ENCODE measurements at regions not wholly inside any gene's neighbourhood (a gene's known extent, or its start where the extent isn't known, plus 50 kb on each side); places are given as distances from the start of the nearest gene placed in this dataset.

DNA sequence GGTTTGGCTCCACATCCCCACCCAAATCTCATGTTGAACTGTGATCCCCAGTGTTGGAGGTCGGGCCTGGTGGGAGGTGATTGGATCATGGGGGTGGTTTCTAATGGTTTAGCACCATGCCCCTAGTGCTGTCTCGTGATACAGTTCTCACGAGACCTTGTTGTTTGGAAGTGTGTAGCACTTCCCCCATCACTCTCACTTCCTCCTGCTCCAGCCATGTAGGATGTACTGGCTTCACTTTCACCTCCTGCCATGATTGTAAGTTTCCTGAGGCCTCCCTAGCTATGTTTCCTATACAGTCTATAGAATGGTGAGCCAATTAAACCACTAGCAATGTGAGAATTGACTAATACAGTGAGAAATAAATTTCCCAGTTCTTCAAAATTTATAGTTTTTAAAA, 325.9 kb downstream of the FSIP2 start:
- TF ChIP-seq, protein P1, sequence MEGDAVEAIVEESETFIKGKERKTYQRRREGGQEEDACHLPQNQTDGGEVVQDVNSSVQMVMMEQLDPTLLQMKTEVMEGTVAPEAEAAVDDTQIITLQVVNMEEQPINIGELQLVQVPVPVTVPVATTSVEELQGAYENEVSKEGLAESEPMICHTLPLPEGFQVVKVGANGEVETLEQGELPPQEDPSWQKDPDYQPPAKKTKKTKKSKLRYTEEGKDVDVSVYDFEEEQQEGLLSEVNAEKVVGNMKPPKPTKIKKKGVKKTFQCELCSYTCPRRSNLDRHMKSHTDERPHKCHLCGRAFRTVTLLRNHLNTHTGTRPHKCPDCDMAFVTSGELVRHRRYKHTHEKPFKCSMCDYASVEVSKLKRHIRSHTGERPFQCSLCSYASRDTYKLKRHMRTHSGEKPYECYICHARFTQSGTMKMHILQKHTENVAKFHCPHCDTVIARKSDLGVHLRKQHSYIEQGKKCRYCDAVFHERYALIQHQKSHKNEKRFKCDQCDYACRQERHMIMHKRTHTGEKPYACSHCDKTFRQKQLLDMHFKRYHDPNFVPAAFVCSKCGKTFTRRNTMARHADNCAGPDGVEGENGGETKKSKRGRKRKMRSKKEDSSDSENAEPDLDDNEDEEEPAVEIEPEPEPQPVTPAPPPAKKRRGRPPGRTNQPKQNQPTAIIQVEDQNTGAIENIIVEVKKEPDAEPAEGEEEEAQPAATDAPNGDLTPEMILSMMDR (conservative IDR thresholded peaks at IDR 0.05; ENCODE audit: low read depth, low read length), result no peak
- no peak for DNase-seq (ENCODE audit: low read depth)
- H3K4me3 ChIP-seq (ENCODE audit: low read depth, low read length), result no peak overlapping the region

DNA sequence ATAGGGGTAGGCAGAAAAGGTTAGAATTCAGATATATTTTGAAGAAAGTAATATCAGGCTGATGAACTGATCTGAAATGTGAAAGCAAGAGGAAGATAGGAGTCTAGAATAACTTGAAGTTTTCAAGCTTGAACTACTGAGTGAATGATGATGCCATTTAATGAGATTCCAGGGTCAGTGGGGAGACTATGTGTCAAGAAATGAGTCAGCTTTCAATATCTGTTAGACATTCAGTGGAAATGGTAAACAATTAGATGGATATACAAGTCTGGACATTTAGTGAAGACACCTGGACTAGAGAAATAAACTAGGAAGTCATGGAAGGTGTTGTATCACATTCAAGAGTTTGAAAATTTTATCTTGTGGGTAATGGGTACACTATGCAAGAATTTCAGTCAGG, 326.9 kb downstream of the FSIP2 start:
- TF ChIP-seq, protein P1 (conservative IDR thresholded peaks at IDR 0.05; ENCODE audit: low read depth, low read length), result no peak
- no peak for DNase-seq (ENCODE audit: low read depth)
- H3K4me3 ChIP-seq (ENCODE audit: low read depth, low read length), result no peak overlapping the region

DNA sequence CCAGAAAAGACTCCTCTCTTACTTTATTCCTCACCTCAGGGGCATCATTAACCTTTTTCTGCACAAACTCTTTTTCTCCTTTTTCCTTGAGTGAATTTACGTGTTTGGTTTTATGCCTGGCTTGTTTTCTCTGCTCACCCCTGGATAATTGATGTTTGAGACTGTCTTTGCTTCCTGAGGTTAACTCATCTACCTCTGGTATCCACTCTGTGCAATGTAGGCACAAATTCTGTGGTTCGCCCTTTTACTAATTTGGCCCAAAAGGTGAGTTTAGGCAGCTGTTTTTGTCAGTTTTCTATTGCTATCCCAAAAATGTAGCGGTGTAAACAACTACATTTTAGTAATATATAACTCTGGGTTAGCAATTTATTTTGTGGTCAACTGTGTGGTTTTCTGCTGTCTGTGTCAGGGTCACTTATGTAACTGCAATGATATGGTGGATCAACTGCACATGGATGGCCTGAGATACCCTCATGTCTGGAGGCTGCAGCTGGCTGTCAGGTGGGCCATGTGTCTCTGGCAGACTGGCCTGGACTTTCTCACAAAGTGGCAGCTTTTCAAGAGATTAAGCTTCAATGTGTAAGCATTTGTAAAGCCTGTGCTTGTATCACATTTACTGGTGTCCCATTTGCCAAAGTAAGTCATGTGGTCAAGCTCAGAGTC, 329.7 kb downstream of the FSIP2 start:
- peak; percentile 6 for DNase-seq (ENCODE audit: low read depth)
- TF ChIP-seq, protein P1 (conservative IDR thresholded peaks at IDR 0.05; ENCODE audit: low read depth, low read length), result no peak
- no peak overlapping the region for H3K4me3 ChIP-seq (ENCODE audit: low read depth, low read length)

DNA sequence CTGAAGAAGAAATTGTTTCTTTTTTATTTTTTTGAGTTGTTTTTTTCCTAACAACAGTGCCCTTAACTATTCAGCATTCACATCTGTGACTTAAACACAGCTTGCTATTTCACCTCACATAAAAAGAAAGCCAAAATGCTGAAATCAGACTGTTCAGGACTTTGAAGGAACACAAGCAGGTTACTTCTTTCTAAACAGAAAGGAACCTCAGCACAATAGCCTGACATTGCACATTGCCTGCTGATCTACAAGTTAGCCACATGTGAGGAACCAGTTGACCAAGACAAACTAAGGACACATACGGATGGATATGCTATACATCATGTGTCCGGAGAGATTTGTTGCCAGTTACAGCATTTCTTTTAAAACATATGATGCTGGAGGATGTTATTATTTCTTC, 331.1 kb downstream of the FSIP2 start:
- TF ChIP-seq, protein P1 (conservative IDR thresholded peaks at IDR 0.05; ENCODE audit: low read depth, low read length), result no peak
- no peak overlapping the region for H3K4me3 ChIP-seq (ENCODE audit: low read depth, low read length)
- no peak for DNase-seq (ENCODE audit: low read depth)

DNA sequence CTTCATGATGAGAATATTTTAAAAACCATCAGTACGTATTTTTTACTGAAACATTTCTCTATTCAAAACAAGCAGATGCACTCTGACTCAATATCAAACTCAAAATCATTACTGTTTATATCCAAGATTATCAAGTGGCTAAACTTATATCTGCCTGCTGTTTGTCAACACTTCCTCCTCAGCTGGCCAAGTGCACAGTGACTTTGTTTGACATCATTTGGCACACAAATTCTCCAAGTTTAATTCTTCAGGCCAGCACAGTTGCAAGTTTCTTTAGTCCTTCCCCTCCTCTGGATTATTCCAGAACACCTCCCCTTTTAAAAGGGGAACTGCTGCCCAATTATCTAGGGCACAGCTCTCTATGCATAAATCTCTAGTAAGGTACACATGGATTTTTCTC, 346.6 kb downstream of the FSIP2 start:
- no peak overlapping the region for H3K4me3 ChIP-seq (ENCODE audit: low read depth, low read length)
- DNase-seq (ENCODE audit: low read depth), result no peak
- TF ChIP-seq, protein P1 (conservative IDR thresholded peaks at IDR 0.05; ENCODE audit: low read depth, low read length), result no peak

DNA sequence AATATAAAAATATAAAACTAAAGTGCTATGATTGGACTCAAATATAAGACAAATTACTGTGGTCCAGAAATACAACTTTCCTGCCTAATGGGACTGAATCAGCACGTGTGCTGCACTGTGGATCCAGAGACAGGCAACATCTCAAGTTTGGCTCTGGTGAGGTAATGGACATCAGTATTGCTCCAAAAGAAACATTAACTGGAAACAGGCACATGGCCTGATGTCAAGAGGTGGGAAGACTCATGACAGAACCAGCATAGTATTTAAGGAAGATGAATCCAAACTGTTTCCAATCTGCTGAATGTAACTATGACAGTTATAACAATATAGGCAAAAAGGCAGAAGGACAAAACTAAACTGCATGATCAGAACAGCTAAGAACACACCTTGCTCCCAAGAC, 354.6 kb downstream of the FSIP2 start:
- no peak for DNase-seq (ENCODE audit: low read depth)
- TF ChIP-seq, protein P1 (conservative IDR thresholded peaks at IDR 0.05; ENCODE audit: low read depth, low read length), result no peak

DNA sequence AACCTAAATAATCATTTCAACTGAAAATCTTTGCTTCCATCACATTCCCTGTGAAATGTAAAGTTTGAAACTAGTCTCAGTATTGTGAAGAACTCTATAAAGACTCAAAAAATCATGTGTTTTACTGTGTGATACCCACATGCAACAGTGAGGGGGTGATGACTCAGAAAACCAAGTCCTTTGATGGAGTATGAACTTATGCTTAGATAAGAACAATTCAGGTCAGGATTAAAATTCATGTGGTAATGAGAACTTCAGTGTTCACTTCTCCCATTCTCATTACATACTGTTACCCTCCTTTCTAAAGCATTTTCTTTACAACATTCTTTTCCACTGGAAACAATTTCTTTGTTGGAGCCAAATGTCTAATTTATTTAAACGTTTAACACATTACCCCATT, 360.2 kb downstream of the FSIP2 start:
- TF ChIP-seq, protein P1 (conservative IDR thresholded peaks at IDR 0.05; ENCODE audit: low read depth, low read length), result no peak
- DNase-seq (ENCODE audit: low read depth), result peak; percentile 23
- no peak overlapping the region for H3K4me3 ChIP-seq (ENCODE audit: low read depth, low read length)

More for the DNA sequence above, 354.6 kb downstream of the FSIP2 start:
- H3K4me3 ChIP-seq (ENCODE audit: low read depth, low read length), result no peak overlapping the region
